Spleen (tissue), 11 donors: ENCODE measurements at regions not wholly inside any gene's neighbourhood (a gene's known extent, or its start where the extent isn't known, plus 50 kb on each side); places are given as distances from the start of the nearest gene placed in this dataset.

Source experiments
- DNase-seq: peaks from one replicate; pipeline ENCODE4 v3.0.0-alpha.2; 2020
- H3K27ac ChIP-seq, 8 donors: fragments of 200-600 bp; sonication (generic) in 7 of 8; 1 replicate in 4 of 8; 2 replicates in 4 of 8; pipeline versions ENCODE4 v1.5.0 to v1.8.0; 2016 to 2021; ENCODE audit warnings: inconsistent platforms in 4 of 8, mild to moderate bottlenecking in 4 of 8, moderate library complexity in 1 of 8
- H3K27me3 ChIP-seq, 7 donors: fragments of 200-600 bp; sonication (generic) in 6 of 7; replicated peaks in 1 of 7; 1 replicate in 4 of 7; 2 replicates in 3 of 7; pipeline versions ENCODE4 v1.5.0 to v1.8.0; 2016 to 2021; ENCODE audit warnings: inconsistent platforms in 3 of 7, mild to moderate bottlenecking in 1 of 7
- H3K36me3 ChIP-seq, 6 donors: fragments of 200-600 bp; sonication (generic) in 5 of 6; 1 replicate in 4 of 6; 2 replicates in 2 of 6; pipeline versions ENCODE4 v1.5.0 to v1.8.0; 2016 to 2021; ENCODE audit warnings: inconsistent platforms in 2 of 6
- H3K4me1 ChIP-seq, 6 donors: fragments of 200-600 bp; sonication (generic) in 5 of 6; 1 replicate in 3 of 6; 2 replicates in 3 of 6; pipeline versions ENCODE4 v1.5.0 to v1.8.0; 2016 to 2021; ENCODE audit warnings: inconsistent platforms in 3 of 6
- H3K4me3 ChIP-seq, 8 donors: fragments of 200-600 bp; sonication (generic) in 7 of 8; 1 replicate in 4 of 8; 2 replicates in 4 of 8; pipeline versions ENCODE4 v1.5.0 to v1.8.0; 2016 to 2021; ENCODE audit warnings: inconsistent platforms in 4 of 8, mild to moderate bottlenecking in 4 of 8, moderate library complexity in 2 of 8
- H3K9me3 ChIP-seq, 8 donors: fragments of 200-600 bp; sonication (generic) in 7 of 8; 1 replicate in 4 of 8; 2 replicates in 4 of 8; pipeline versions ENCODE4 v1.5.0 to v1.8.0; 2016 to 2021; ENCODE audit warnings: inconsistent platforms in 4 of 8
- CTCF ChIP-seq, 11 experiments: fragments of 200-600 bp in 7 of 11; fragments of 450-650 bp in 4 of 11; sonication (generic) in 4 of 11; IDR thresholded peaks in 8 of 11; conservative IDR thresholded peaks in 3 of 11; 1 replicate in 7 of 11; 2 replicates in 4 of 11; pipeline versions ENCODE4 v1.4.0 to v1.8.0; 2016 to 2021; ENCODE audit warnings: antibody characterized with exemption in 11 of 11, inconsistent platforms in 4 of 11, mild to moderate bottlenecking in 1 of 11
- POLR2A ChIP-seq, 3 donors: fragments of 450-650 bp; IDR thresholded peaks; one replicate each; pipeline ENCODE4 v1.5.1; 2017; ENCODE audit warnings: antibody characterized with exemption in 3 of 3, mild to moderate bottlenecking in 1 of 3
- POLR2AphosphoS5 ChIP-seq, 3 donors: sonication (generic); formaldehyde crosslinking; IDR thresholded peaks; one replicate each; pipeline ENCODE4 v1.5.1; 2017; ENCODE audit warnings: antibody characterized with exemption in 3 of 3
- WGBS, 5 donors: extraction: QIAGEN DNeasy Blood & Tissue Kit in 3 of 5; methylation state at CpG; one replicate each; pipeline versions ENCODE4 v1.1.5 to v1.1.7; 2013 to 2018; 5-methylcytosine and 5-hydroxymethylcytosine counted together
- intact Hi-C: fragments of 100-400 bp; cut with DNase I; formaldehyde crosslinking; loops from one replicate; pipeline ENCODE4 v1.15.0; 2023; ENCODE audit warnings: low total_unique reads
- donor health status: healthy with polysubstance abuse.
- donor health status: DM: no; HTN: no; CAD: no; lungs with moderate emphysema.
- donor health status: DM: no; HTN: no; CAD: no.
- donor health status: Bipolar disorder and iron deficiency.
- donor health status: healthy.
- donor health status: DM: no; HTN: no; CAD: no.
- donor health status: DM: yes; HTN: yes; CAD: no.

GRCh38 chrY:15688531-15688930, 1164.2 kb downstream of the NLGN4Y start:
- intact Hi-C loops, result no loop called here
- Histone ChIP-seq H3K9me3 (no peaks in the 10 kb centered on the region), H3K4me3 (no peak overlapping the region), H3K36me3 (no peaks in the 10 kb centered on the region), H3K27me3 (no peaks in the 10 kb centered on the region), H3K4me1 (no peaks in the 10 kb centered on the region), H3K27ac (no peak overlapping the region)
- no peak for TF ChIP-seq CTCF (IDR thresholded peaks at IDR 0.05 in 8 of 11, conservative IDR thresholded peaks at IDR 0.05 in 3 of 11)
- no peak for TF ChIP-seq POLR2A (IDR thresholded peaks at IDR 0.05)
- no peak for TF ChIP-seq POLR2AphosphoS5 (IDR thresholded peaks at IDR 0.05)
- DNase-seq, result no peak
- 68 to 93% (median 92%) methylated on average over 1 of the region's 1 CpG; no CpG with 5 or more reads in 2 of the 5 donors for whole genome bisulfite sequencing, 5 donors

- no peak for DNase-seq
- H3K4me3 ChIP-seq, result no peak overlapping the region
- intact Hi-C loops, result no loop called here
- no peaks in the 10 kb centered on the region for H3K27me3 ChIP-seq
- TF ChIP-seq POLR2AphosphoS5 (IDR thresholded peaks at IDR 0.05), result no peak
- TF ChIP-seq POLR2A (IDR thresholded peaks at IDR 0.05), result no peak
- TF ChIP-seq CTCF (IDR thresholded peaks at IDR 0.05 in 8 of 11, conservative IDR thresholded peaks at IDR 0.05 in 3 of 11), result no peak
- H3K27ac ChIP-seq, result no peak overlapping the region
- 91 to 100% (median 97%) methylated on average over 1 of the region's 1 CpG; no CpG with 5 or more reads in 2 of the 5 donors for WGBS, 5 donors
- no peaks in the 10 kb centered on the region for H3K9me3 ChIP-seq
- no peaks in the 10 kb centered on the region for H3K4me1 ChIP-seq
- H3K36me3 ChIP-seq, result no peaks in the 10 kb centered on the region
Observed at GRCh38 chrY:15689994-15690393, 1165.7 kb downstream of the NLGN4Y start.

GRCh38 chrY:15702131-15702530, 1177.8 kb downstream of the NLGN4Y start:
- intact Hi-C loops, result no loop called here

GRCh38 chrY:15704906-15705305, 1180.6 kb downstream of the NLGN4Y start:
- 69 to 87% (median 76%) methylated on average over 5 of the region's 5 CpGs; no CpG with 5 or more reads in 2 of the 5 donors for WGBS, 5 donors
- no peaks in the 10 kb centered on the region for H3K27me3 ChIP-seq
- TF ChIP-seq POLR2AphosphoS5 (IDR thresholded peaks at IDR 0.05), result no peak
- TF ChIP-seq CTCF (IDR thresholded peaks at IDR 0.05 in 8 of 11, conservative IDR thresholded peaks at IDR 0.05 in 3 of 11), result no peak
- no peak for TF ChIP-seq POLR2A (IDR thresholded peaks at IDR 0.05)
- H3K27ac ChIP-seq, result no peak overlapping the region
- DNase-seq, result no peak
- no peaks in the 10 kb centered on the region for H3K4me1 ChIP-seq
- no peaks in the 10 kb centered on the region for H3K36me3 ChIP-seq
- H3K4me3 ChIP-seq, result no peak overlapping the region
- H3K9me3 ChIP-seq, result no peaks in the 10 kb centered on the region
- intact Hi-C loops, result no loop called here

More at GRCh38 chrY:15702131-15702530, 1177.8 kb downstream of the NLGN4Y start:
- H3K4me1 ChIP-seq, result no peaks in the 10 kb centered on the region
- H3K27me3 ChIP-seq, result no peaks in the 10 kb centered on the region
- no peak overlapping the region for H3K4me3 ChIP-seq
- H3K27ac ChIP-seq, result no peak overlapping the region
- WGBS, 5 donors, result 88 to 100% (median 100%) methylated on average over 1 of the region's 1 CpG; no CpG with 5 or more reads in 2 of the 5 donors
- DNase-seq, result no peak
- TF ChIP-seq POLR2A (IDR thresholded peaks at IDR 0.05), result no peak
- TF ChIP-seq POLR2AphosphoS5 (IDR thresholded peaks at IDR 0.05), result no peak
- TF ChIP-seq CTCF (IDR thresholded peaks at IDR 0.05 in 8 of 11, conservative IDR thresholded peaks at IDR 0.05 in 3 of 11), result no peak
- H3K36me3 ChIP-seq, result no peaks in the 10 kb centered on the region
- H3K9me3 ChIP-seq, result no peaks in the 10 kb centered on the region
